Retinal pigment epithelial cell (primary cell): ENCODE measurements at regions not wholly inside any gene's neighbourhood (a gene's known extent, or its start where the extent isn't known, plus 50 kb on each side); places are given as distances from the start of the nearest gene placed in this dataset.
"Not testable (repeated sequence)": the region's sequence is repeated elsewhere in the genome, so short reads cannot be mapped to it uniquely, and the experiment has no call there.

Source experiments
- DNase-seq: peaks from one replicate; pipeline ENCODE4 v3.0.0-alpha.2; 2010; ENCODE audit warnings: low read depth
- H3K4me3 ChIP-seq: 2 replicates; pipeline ENCODE4 v1.5.1; 2011; ENCODE audit warnings: mild to moderate bottlenecking, low read length, control low read depth, moderate library complexity
- TF ChIP-seq, protein P1 (sequence below): conservative IDR thresholded peaks from 2 replicates; pipeline ENCODE4 v1.5.1; 2011; ENCODE audit warnings: low read depth, low read length, control low read depth, inconsistent platforms

- H3K4me3 ChIP-seq = no peak overlapping the region
- TF ChIP-seq, protein P1, sequence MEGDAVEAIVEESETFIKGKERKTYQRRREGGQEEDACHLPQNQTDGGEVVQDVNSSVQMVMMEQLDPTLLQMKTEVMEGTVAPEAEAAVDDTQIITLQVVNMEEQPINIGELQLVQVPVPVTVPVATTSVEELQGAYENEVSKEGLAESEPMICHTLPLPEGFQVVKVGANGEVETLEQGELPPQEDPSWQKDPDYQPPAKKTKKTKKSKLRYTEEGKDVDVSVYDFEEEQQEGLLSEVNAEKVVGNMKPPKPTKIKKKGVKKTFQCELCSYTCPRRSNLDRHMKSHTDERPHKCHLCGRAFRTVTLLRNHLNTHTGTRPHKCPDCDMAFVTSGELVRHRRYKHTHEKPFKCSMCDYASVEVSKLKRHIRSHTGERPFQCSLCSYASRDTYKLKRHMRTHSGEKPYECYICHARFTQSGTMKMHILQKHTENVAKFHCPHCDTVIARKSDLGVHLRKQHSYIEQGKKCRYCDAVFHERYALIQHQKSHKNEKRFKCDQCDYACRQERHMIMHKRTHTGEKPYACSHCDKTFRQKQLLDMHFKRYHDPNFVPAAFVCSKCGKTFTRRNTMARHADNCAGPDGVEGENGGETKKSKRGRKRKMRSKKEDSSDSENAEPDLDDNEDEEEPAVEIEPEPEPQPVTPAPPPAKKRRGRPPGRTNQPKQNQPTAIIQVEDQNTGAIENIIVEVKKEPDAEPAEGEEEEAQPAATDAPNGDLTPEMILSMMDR = no peak
- DNase-seq = no peak
Measured at GRCh38 chrX:34493086-34493485, 164.0 kb downstream of the TMEM47 start.

GRCh38 chrX:34491126-34491525 lies 166.0 kb downstream of the TMEM47 start:
- no peak overlapping the region for H3K4me3 ChIP-seq
- no peak for DNase-seq
- TF ChIP-seq, protein P1 = no peak

- H3K4me3 ChIP-seq = no peak overlapping the region
- TF ChIP-seq, protein P1 = no peak
- no peak for DNase-seq
Measured at GRCh38 chrX:34487364-34487763, 169.7 kb downstream of the TMEM47 start.

- TF ChIP-seq, protein P1 = no peak
- no peak for DNase-seq
- H3K4me3 ChIP-seq = no peak overlapping the region
Measured at GRCh38 chrX:34483980-34484379, 173.1 kb downstream of the TMEM47 start.

DNA sequence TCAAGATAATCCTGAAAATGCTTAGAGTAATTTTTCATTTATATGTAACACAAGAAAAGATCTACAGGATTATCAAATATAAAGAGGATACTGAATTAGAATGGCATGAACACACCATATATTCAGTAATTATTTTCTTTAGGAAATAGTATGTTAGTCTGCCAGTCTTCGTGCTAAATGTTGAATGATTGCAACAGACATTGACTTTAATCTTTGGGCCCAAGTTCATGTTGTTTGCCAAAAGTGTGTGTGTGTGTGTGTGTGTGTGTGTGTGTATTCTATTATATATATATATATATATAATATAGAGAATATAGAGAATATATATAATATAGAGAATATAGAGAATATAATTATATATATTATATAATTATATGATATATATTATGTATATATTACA lies 186.6 kb downstream of the TMEM47 start:
- TF ChIP-seq, protein P1 = no peak
- no peak overlapping the region for H3K4me3 ChIP-seq
- no peak for DNase-seq

DNA sequence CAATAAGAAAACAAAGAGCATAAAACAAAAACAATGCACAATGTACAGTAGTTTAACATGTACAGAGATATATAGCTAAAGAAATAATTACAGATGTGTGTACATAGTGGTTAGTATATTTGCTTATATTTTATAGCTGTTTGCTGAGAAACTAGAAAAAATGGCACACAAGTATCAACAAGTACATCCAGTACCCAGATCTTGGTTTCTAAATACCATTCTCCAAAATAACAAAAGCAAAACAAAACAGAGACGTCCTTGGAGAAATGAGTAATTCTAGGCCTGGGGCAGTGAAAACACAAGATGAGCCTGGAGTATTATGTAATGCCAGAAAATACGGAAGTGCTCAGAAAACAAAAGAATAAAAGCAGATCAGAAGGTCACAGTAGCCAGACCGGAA lies 189.6 kb downstream of the TMEM47 start:
- H3K4me3 ChIP-seq = no peak overlapping the region
- DNase-seq = no peak
- TF ChIP-seq, protein P1 = no peak

DNA sequence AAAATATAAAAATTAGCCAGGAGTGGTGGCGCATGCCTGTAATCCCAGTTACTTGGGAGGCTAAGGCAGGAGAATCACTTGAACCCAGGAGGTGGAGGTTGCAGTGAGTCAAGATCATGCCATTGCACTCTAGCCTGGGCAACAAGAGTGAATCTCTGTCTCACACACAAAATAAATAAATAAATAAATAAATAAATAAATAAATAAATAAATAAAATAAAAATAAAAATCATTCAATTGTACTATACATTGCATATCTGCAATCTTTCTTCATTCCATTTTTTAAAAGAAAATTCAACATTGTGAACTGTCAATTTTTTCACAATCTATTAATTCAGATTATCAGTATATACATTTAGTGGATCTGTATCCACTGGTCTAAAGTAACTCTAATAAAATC lies 193.9 kb downstream of the TMEM47 start:
- DNase-seq, H3K4me3 ChIP-seq: not testable (repeated sequence)

- not testable (repeated sequence) for H3K4me3 ChIP-seq, DNase-seq
Measured at GRCh38 chrX:34457850-34458249, 199.2 kb downstream of the TMEM47 start.
